ENCODE measurements at regions not wholly inside any gene's neighbourhood (a gene's known extent, or its start where the extent isn't known, plus 50 kb on each side); places are given as distances from the start of the nearest gene placed in this dataset.

- no peak for DNase-seq (ENCODE audit: low spot score)
- no peak for TF ChIP-seq CTCF (IDR thresholded peaks at IDR 0.05)
- ATAC-seq (ENCODE audit: low FRiP score), result no peak
Measured at GRCh38 chr18:73724958-73725357, 422.7 kb downstream of the FBXO15 start.

- ATAC-seq (ENCODE audit: low FRiP score), result no peak
- no peak for TF ChIP-seq CTCF (IDR thresholded peaks at IDR 0.05)
- no peak for DNase-seq (ENCODE audit: low spot score)
Measured at GRCh38 chr18:73719611-73720010, 428.0 kb downstream of the FBXO15 start.

- ATAC-seq (ENCODE audit: low FRiP score) (no peak), DNase-seq (ENCODE audit: low spot score) (no peak)
- no peak for TF ChIP-seq CTCF (IDR thresholded peaks at IDR 0.05)
Measured at GRCh38 chr18:73717570-73717969, 430.1 kb downstream of the FBXO15 start.

GRCh38 chr18:73715210-73715670, 432.4 kb downstream of the FBXO15 start:
- no peak for DNase-seq (ENCODE audit: low spot score)
- ATAC-seq (ENCODE audit: low FRiP score), result peak; percentile 54
- TF ChIP-seq CTCF (IDR thresholded peaks at IDR 0.05), result no peak

- no peak for TF ChIP-seq CTCF (IDR thresholded peaks at IDR 0.05)
- ATAC-seq (ENCODE audit: low FRiP score), result no peak
- DNase-seq (ENCODE audit: low spot score), result no peak
Measured at GRCh38 chr18:73714466-73714865, 433.2 kb downstream of the FBXO15 start.

- ATAC-seq (ENCODE audit: low FRiP score) (no peak), DNase-seq (ENCODE audit: low spot score) (no peak)
- no peak for TF ChIP-seq CTCF (IDR thresholded peaks at IDR 0.05)
Measured at GRCh38 chr18:73711256-73711655, 436.4 kb downstream of the FBXO15 start.

- DNase-seq (ENCODE audit: low spot score) (no peak), ATAC-seq (ENCODE audit: low FRiP score) (no peak)
- no peak for TF ChIP-seq CTCF (IDR thresholded peaks at IDR 0.05)
Measured at GRCh38 chr18:73708591-73708990, 439.0 kb downstream of the FBXO15 start.

Measured in omental fat pad (tissue), 3 donors.